Prostate gland (tissue), 2 donors: ENCODE measurements at regions not wholly inside any gene's neighbourhood (a gene's known extent, or its start where the extent isn't known, plus 50 kb on each side); places are given as distances from the start of the nearest gene placed in this dataset.

ENCODE experiments used
- DNase-seq: peaks from one replicate; pipeline ENCODE4 v3.0.0-alpha.2; 2019; ENCODE audit warnings: low spot score
- H3K27ac ChIP-seq, 2 donors: fragments of 200-600 bp; sonication (generic); 2 replicates each; pipeline ENCODE4 v1.5.1; 2017 to 2019
- H3K27me3 ChIP-seq: fragments of 200-600 bp; sonication (generic); replicated peaks from 2 replicates; pipeline ENCODE4 v1.5.1; 2019; ENCODE audit not compliant: insufficient read depth
- H3K36me3 ChIP-seq, 2 donors: fragments of 200-600 bp; sonication (generic); 1 replicate in 1 of 2; 2 replicates in 1 of 2; pipeline versions ENCODE4 v1.5.1 to v1.8.1; 2017 to 2019
- H3K4me1 ChIP-seq: fragments of 200-600 bp; sonication (generic); replicated peaks from 2 replicates; pipeline ENCODE4 v1.5.1; 2019
- H3K4me3 ChIP-seq, 2 donors: fragments of 200-600 bp; sonication (generic); 2 replicates each; pipeline ENCODE4 v1.5.1; 2017 to 2019
- H3K9me3 ChIP-seq: fragments of 200-600 bp; sonication (generic); 2 replicates; pipeline ENCODE4 v1.5.1; 2017
- CTCF ChIP-seq, 4 experiments: fragments of 200-600 bp in 2 of 4; fragments of 450-650 bp in 2 of 4; sonication (generic) in 2 of 4; IDR thresholded peaks; 1 replicate in 3 of 4; 2 replicates in 1 of 4; pipeline ENCODE4 v1.5.1; 2016 to 2019; ENCODE audit warnings: antibody characterized with exemption in 4 of 4, mild to moderate bottlenecking in 2 of 4, moderate library complexity in 2 of 4
- POLR2A ChIP-seq: fragments of 450-650 bp; IDR thresholded peaks from one replicate; pipeline ENCODE4 v1.6.1; 2016; ENCODE audit warnings: antibody characterized with exemption, mild to moderate bottlenecking
- POLR2AphosphoS5 ChIP-seq: sonication (generic); formaldehyde crosslinking; IDR thresholded peaks from one replicate; pipeline ENCODE4 v1.6.1; 2017; ENCODE audit warnings: antibody characterized with exemption
- WGBS: methylation state at CpG from one replicate; pipeline ENCODE4 v1.1.5; 2018; 5-methylcytosine and 5-hydroxymethylcytosine counted together
- intact Hi-C: fragments of 100-400 bp; cut with DNase I; formaldehyde crosslinking; loops from one replicate; pipeline ENCODE4 v1.14.2; 2022

- TF ChIP-seq CTCF (IDR thresholded peaks at IDR 0.05) (no peak), POLR2AphosphoS5 (no peak), POLR2A (no peak)
- H3K9me3 ChIP-seq = no peaks in the 10 kb centered on the region
- no peaks in the 10 kb centered on the region for H3K27me3 ChIP-seq
- intact Hi-C loops = no loop called here
- 43% methylated on average over 1 of the region's 1 CpG for WGBS
- no peak for DNase-seq
- H3K27ac ChIP-seq = no peak overlapping the region
- no peaks in the 10 kb centered on the region for H3K36me3 ChIP-seq
- no peaks in the 10 kb centered on the region for H3K4me1 ChIP-seq
- H3K4me3 ChIP-seq = no peak overlapping the region
Observed at GRCh38 chr18:43819873-43820272, 542.6 kb upstream of the SYT4 start.

- Histone ChIP-seq H3K36me3 (no peaks in the 10 kb centered on the region), H3K9me3 (no peaks in the 10 kb centered on the region), H3K4me3 (no peak overlapping the region), H3K4me1 (no peaks in the 10 kb centered on the region), H3K27ac (no peak overlapping the region), H3K27me3 (no peaks in the 10 kb centered on the region)
- TF ChIP-seq POLR2AphosphoS5 (no peak), CTCF (IDR thresholded peaks at IDR 0.05) (no peak), POLR2A (no peak)
- DNase-seq = no peak
- intact Hi-C loops = no loop called here
- 46% methylated on average over 2 of the region's 2 CpGs for whole genome bisulfite sequencing
Observed at GRCh38 chr18:43825768-43826167, 548.5 kb upstream of the SYT4 start.

- H3K36me3 ChIP-seq = no peaks in the 10 kb centered on the region
- WGBS = 91% methylated on average over 1 of the region's 1 CpG
Observed at GRCh38 chr18:43826215-43826614, 548.9 kb upstream of the SYT4 start.

GRCh38 chr18:43827311-43827710 is 550.0 kb upstream of the SYT4 start:
- Histone ChIP-seq H3K36me3 (no peaks in the 10 kb centered on the region), H3K9me3 (no peaks in the 10 kb centered on the region), H3K27ac (no peak overlapping the region), H3K27me3 (no peaks in the 10 kb centered on the region), H3K4me1 (no peaks in the 10 kb centered on the region), H3K4me3 (no peak overlapping the region)
- DNase-seq = no peak
- WGBS = 67% methylated on average over 4 of the region's 4 CpGs
- intact Hi-C loops = no loop called here
- TF ChIP-seq POLR2A (no peak), POLR2AphosphoS5 (no peak), CTCF (IDR thresholded peaks at IDR 0.05) (no peak)

More at GRCh38 chr18:43826215-43826614, 548.9 kb upstream of the SYT4 start:
- no peak overlapping the region for H3K4me3 ChIP-seq
- no peaks in the 10 kb centered on the region for H3K9me3 ChIP-seq
- no peaks in the 10 kb centered on the region for H3K27me3 ChIP-seq
- H3K27ac ChIP-seq = no peak overlapping the region
- H3K4me1 ChIP-seq = no peaks in the 10 kb centered on the region
- no peak for DNase-seq
- TF ChIP-seq POLR2A = no peak
- TF ChIP-seq POLR2AphosphoS5 = no peak
- no peak for TF ChIP-seq CTCF (IDR thresholded peaks at IDR 0.05)
- intact Hi-C loops = no loop called here

- no peak overlapping the region for H3K27ac ChIP-seq
- TF ChIP-seq CTCF (IDR thresholded peaks at IDR 0.05) (no peak), POLR2A (no peak), POLR2AphosphoS5 (no peak)
- intact Hi-C loops = no loop called here
- WGBS = 83% methylated on average over 1 of the region's 1 CpG
- no peaks in the 10 kb centered on the region for H3K4me1 ChIP-seq
- no peaks in the 10 kb centered on the region for H3K27me3 ChIP-seq
- H3K9me3 ChIP-seq = no peaks in the 10 kb centered on the region
- DNase-seq = no peak
- H3K4me3 ChIP-seq = no peak overlapping the region
- no peaks in the 10 kb centered on the region for H3K36me3 ChIP-seq
Observed at GRCh38 chr18:43830303-43830702, 553.0 kb upstream of the SYT4 start.
